ENCODE measurements at regions not wholly inside any gene's neighbourhood (a gene's known extent, or its start where the extent isn't known, plus 50 kb on each side); places are given as distances from the start of the nearest gene placed in this dataset.

- Histone ChIP-seq H3K27me3 (ENCODE audit: control insufficient read depth in 3 of 3, insufficient read depth in 3 of 3, low read length in 2 of 3) (no peaks in the 10 kb centered on the region), H3K36me3 (ENCODE audit: control insufficient read depth in 4 of 4, insufficient read depth in 4 of 4, low read length in 4 of 4) (no peaks in the 10 kb centered on the region), H3K4me3 (no peak overlapping the region), H3K4me1 (ENCODE audit: control insufficient read depth in 5 of 5, insufficient read depth in 5 of 5, low read length in 5 of 5) (no peaks in the 10 kb centered on the region), H3K9me3 (ENCODE audit: control insufficient read depth in 4 of 4, insufficient read depth in 3 of 4, low read length in 3 of 4) (no peaks in the 10 kb centered on the region), H3K9ac (ENCODE audit: insufficient read depth in 1 of 2, low read length in 2 of 2) (no peak overlapping the region), H3K27ac (ENCODE audit: low read depth in 1 of 2, low read length in 1 of 2) (no peak overlapping the region)
- 20 to 22% methylated on average over 3 of the region's 3 CpGs for WGBS, 2 donors
- no peak for DNase-seq
- no peak for TF ChIP-seq CTCF (IDR thresholded peaks at IDR 0.05; ENCODE audit: control extremely low read depth, extremely low read depth)
- ATAC-seq (ENCODE audit: insufficient read depth, low FRiP score): no peak
Observed at GRCh38 chr14:82230748-82231147, 697.1 kb upstream of the SEL1L start.

GRCh38 chr14:82238649-82239048 is 705.0 kb upstream of the SEL1L start:
- no peak for ATAC-seq (ENCODE audit: insufficient read depth, low FRiP score)
- H3K27ac ChIP-seq (ENCODE audit: low read depth in 1 of 2, low read length in 1 of 2): no peak overlapping the region
- H3K9ac ChIP-seq (ENCODE audit: insufficient read depth in 1 of 2, low read length in 2 of 2): no peak overlapping the region
- no peak for TF ChIP-seq CTCF (IDR thresholded peaks at IDR 0.05; ENCODE audit: control extremely low read depth, extremely low read depth)
- H3K4me1 ChIP-seq (ENCODE audit: control insufficient read depth in 5 of 5, insufficient read depth in 5 of 5, low read length in 5 of 5): peaks cover 0 to 17% (median 0%) of the 10 kb centered on the region in 5 donors
- H3K27me3 ChIP-seq (ENCODE audit: control insufficient read depth in 3 of 3, insufficient read depth in 3 of 3, low read length in 2 of 3): no peaks in the 10 kb centered on the region
- no peaks in the 10 kb centered on the region for H3K9me3 ChIP-seq (ENCODE audit: control insufficient read depth in 4 of 4, insufficient read depth in 3 of 4, low read length in 3 of 4)
- no peaks in the 10 kb centered on the region for H3K36me3 ChIP-seq (ENCODE audit: control insufficient read depth in 4 of 4, insufficient read depth in 4 of 4, low read length in 4 of 4)
- no peak overlapping the region for H3K4me3 ChIP-seq
- 49 to 58% methylated on average over 2 of the region's 2 CpGs for WGBS, 2 donors
- DNase-seq: no peak

- no peaks in the 10 kb centered on the region for H3K9me3 ChIP-seq (ENCODE audit: control insufficient read depth in 4 of 4, insufficient read depth in 3 of 4, low read length in 3 of 4)
- H3K27ac ChIP-seq (ENCODE audit: low read depth in 1 of 2, low read length in 1 of 2): no peak overlapping the region
- WGBS, 2 donors: 48 to 61% methylated on average over 7 of the region's 7 CpGs
- no peak overlapping the region for H3K9ac ChIP-seq (ENCODE audit: insufficient read depth in 1 of 2, low read length in 2 of 2)
- no peak for ATAC-seq (ENCODE audit: insufficient read depth, low FRiP score)
- H3K4me3 ChIP-seq: no peak overlapping the region
- TF ChIP-seq CTCF (IDR thresholded peaks at IDR 0.05; ENCODE audit: control extremely low read depth, extremely low read depth): no peak
- no peaks in the 10 kb centered on the region for H3K36me3 ChIP-seq (ENCODE audit: control insufficient read depth in 4 of 4, insufficient read depth in 4 of 4, low read length in 4 of 4)
- peak; percentile 52 to 85 (median 72) for DNase-seq
- no peaks in the 10 kb centered on the region for H3K27me3 ChIP-seq (ENCODE audit: control insufficient read depth in 3 of 3, insufficient read depth in 3 of 3, low read length in 2 of 3)
- peaks cover 0 to 17% (median 0%) of the 10 kb centered on the region in 5 donors for H3K4me1 ChIP-seq (ENCODE audit: control insufficient read depth in 5 of 5, insufficient read depth in 5 of 5, low read length in 5 of 5)
Observed at GRCh38 chr14:82239223-82239622, 705.6 kb upstream of the SEL1L start.

GRCh38 chr14:82244791-82245190 is 711.1 kb upstream of the SEL1L start:
- no peak overlapping the region for H3K27ac ChIP-seq (ENCODE audit: low read depth in 1 of 2, low read length in 1 of 2)
- DNase-seq (no peak), ATAC-seq (ENCODE audit: insufficient read depth, low FRiP score) (no peak)
- no peak overlapping the region for H3K9ac ChIP-seq (ENCODE audit: insufficient read depth in 1 of 2, low read length in 2 of 2)
- no peak overlapping the region for H3K4me3 ChIP-seq
- 77 to 86% methylated on average over 4 of the region's 4 CpGs for WGBS, 2 donors
- no peak for TF ChIP-seq CTCF (IDR thresholded peaks at IDR 0.05; ENCODE audit: control extremely low read depth, extremely low read depth)
- no peaks in the 10 kb centered on the region for H3K9me3 ChIP-seq (ENCODE audit: control insufficient read depth in 4 of 4, insufficient read depth in 3 of 4, low read length in 3 of 4)
- no peaks in the 10 kb centered on the region for H3K27me3 ChIP-seq (ENCODE audit: control insufficient read depth in 3 of 3, insufficient read depth in 3 of 3, low read length in 2 of 3)
- no peaks in the 10 kb centered on the region for H3K36me3 ChIP-seq (ENCODE audit: control insufficient read depth in 4 of 4, insufficient read depth in 4 of 4, low read length in 4 of 4)
- H3K4me1 ChIP-seq (ENCODE audit: control insufficient read depth in 5 of 5, insufficient read depth in 5 of 5, low read length in 5 of 5): no peaks in the 10 kb centered on the region
